OCI-LY1 (cell line): ENCODE measurements at regions not wholly inside any gene's neighbourhood (a gene's known extent, or its start where the extent isn't known, plus 50 kb on each side); places are given as distances from the start of the nearest gene placed in this dataset.

Experiments
- H2AFZ ChIP-seq: fragments of 200-600 bp; sonication (generic), shearing (Covaris generic); 2 replicates; pipeline ENCODE4 v1.6.0; 2014; ENCODE audit warnings: antibody characterized with exemption, mild to moderate bottlenecking, low read length
- H3F3A ChIP-seq: fragments of 200-600 bp; sonication (generic), shearing (Covaris generic); 2 replicates; pipeline ENCODE4 v1.6.0; 2014; ENCODE audit warnings: mild to moderate bottlenecking, antibody characterized with exemption, low read length, moderate library complexity; ENCODE audit not compliant: insufficient read depth
- H3K27ac ChIP-seq: fragments of 200-600 bp; sonication (generic); 2 replicates; pipeline ENCODE4 v1.5.1; 2014; ENCODE audit warnings: low read length, mixed run types, mild to moderate bottlenecking, low read depth; ENCODE audit not compliant: poor library complexity, severe bottlenecking
- H3K27me3 ChIP-seq: fragments of 200-600 bp; sonication (generic); 2 replicates; pipeline ENCODE4 v1.6.0; 2014; ENCODE audit warnings: antibody characterized with exemption, mild to moderate bottlenecking, low read length, moderate library complexity; ENCODE audit not compliant: insufficient read depth
- H3K36me3 ChIP-seq: fragments of 200-600 bp; sonication (generic); 2 replicates; pipeline ENCODE4 v1.6.1; 2014; ENCODE audit warnings: mild to moderate bottlenecking, antibody characterized with exemption, low read length, moderate library complexity, mixed read lengths; ENCODE audit not compliant: insufficient read depth
- H3K4me1 ChIP-seq: fragments of 200-600 bp; sonication (generic); 2 replicates; pipeline ENCODE4 v1.5.1; 2014; ENCODE audit warnings: mild to moderate bottlenecking, low read length, moderate library complexity; ENCODE audit not compliant: insufficient read depth, severe bottlenecking
- H3K4me2 ChIP-seq: fragments of 200-600 bp; sonication (generic), shearing (Covaris generic); 2 replicates; pipeline ENCODE4 v1.6.1; 2014; ENCODE audit warnings: low read length
- H3K4me3 ChIP-seq: fragments of 200-600 bp; sonication (generic); 2 replicates; pipeline ENCODE4 v1.5.1; 2014; ENCODE audit warnings: low read length, low read depth, mild to moderate bottlenecking, mixed read lengths; ENCODE audit not compliant: poor library complexity, severe bottlenecking
- H3K79me2 ChIP-seq: fragments of 200-600 bp; shearing (Covaris generic); 2 replicates; pipeline ENCODE4 v1.6.1; 2016; ENCODE audit warnings: mixed run types, low read length, mixed read lengths; ENCODE audit not compliant: insufficient read depth
- H3K9ac ChIP-seq: fragments of 200-600 bp; sonication (generic), shearing (Covaris generic); 2 replicates; pipeline ENCODE4 v1.6.1; 2014; ENCODE audit warnings: mild to moderate bottlenecking, low read length, mixed read lengths
- H3K9me2 ChIP-seq: fragments of 200-600 bp; sonication (generic), shearing (Covaris generic); 2 replicates; pipeline ENCODE4 v1.6.1; 2014; ENCODE audit warnings: low read depth, mild to moderate bottlenecking, low read length, mixed read lengths
- H3K9me3 ChIP-seq: fragments of 200-600 bp; shearing (Covaris generic); 2 replicates; pipeline ENCODE4 v1.6.1; 2014; ENCODE audit warnings: low read length, mixed read lengths
- H4K20me1 ChIP-seq: fragments of 200-600 bp; sonication (generic), shearing (Covaris generic); 2 replicates; pipeline ENCODE4 v1.6.0; 2016; ENCODE audit warnings: mild to moderate bottlenecking, low read length; ENCODE audit not compliant: insufficient read depth
- CTCF ChIP-seq: fragments of 200-600 bp; sonication (generic), shearing (Covaris generic); IDR thresholded peaks from 2 replicates; pipeline ENCODE4 v1.5.1; 2017; ENCODE audit warnings: mild to moderate bottlenecking, antibody characterized with exemption, low read length, moderate library complexity, mixed read lengths
- EZH2 ChIP-seq: fragments of 200-600 bp; sonication (generic), shearing (Covaris generic); IDR thresholded peaks from 2 replicates; pipeline ENCODE4 v1.8.0; 2017; ENCODE audit warnings: borderline replicate concordance, mixed run types, mild to moderate bottlenecking, antibody characterized with exemption, low read length, moderate library complexity, mixed read lengths

GRCh38 chr14:106208794-106209193 is 682.4 kb downstream of the TMEM121 start:
- Histone ChIP-seq H3K36me3 (no peaks in the 10 kb centered on the region), H3K27ac (no peak overlapping the region), H2AFZ (no peak overlapping the region), H3K4me3 (no peak overlapping the region), H3K4me2 (no peak overlapping the region), H4K20me1 (no peaks in the 10 kb centered on the region), H3K27me3 (no peaks in the 10 kb centered on the region), H3K9me3 (no peaks in the 10 kb centered on the region), H3K9ac (no peak overlapping the region), H3K9me2 (no peaks in the 10 kb centered on the region), H3K79me2 (no peaks in the 10 kb centered on the region), H3K4me1 (no peaks in the 10 kb centered on the region), H3F3A (no peaks in the 10 kb centered on the region)
- TF ChIP-seq EZH2: no peak

GRCh38 chr14:106209755-106210154 is 683.4 kb downstream of the TMEM121 start:
- H2AFZ ChIP-seq: no peak overlapping the region
- H3K9ac ChIP-seq: no peak overlapping the region
- H3K9me3 ChIP-seq: no peaks in the 10 kb centered on the region
- no peaks in the 10 kb centered on the region for H4K20me1 ChIP-seq
- TF ChIP-seq EZH2 (no peak), CTCF (no peak)
- no peaks in the 10 kb centered on the region for H3K36me3 ChIP-seq
- no peaks in the 10 kb centered on the region for H3K4me1 ChIP-seq
- H3K27me3 ChIP-seq: no peaks in the 10 kb centered on the region
- H3K4me3 ChIP-seq: no peak overlapping the region
- H3F3A ChIP-seq: no peaks in the 10 kb centered on the region
- H3K4me2 ChIP-seq: no peak overlapping the region
- no peak overlapping the region for H3K27ac ChIP-seq
- no peaks in the 10 kb centered on the region for H3K9me2 ChIP-seq
- H3K79me2 ChIP-seq: no peaks in the 10 kb centered on the region

GRCh38 chr14:106210650-106211049 is 684.3 kb downstream of the TMEM121 start:
- no peaks in the 10 kb centered on the region for H3K36me3 ChIP-seq
- H3K9me2 ChIP-seq: no peaks in the 10 kb centered on the region
- H4K20me1 ChIP-seq: no peaks in the 10 kb centered on the region
- no peaks in the 10 kb centered on the region for H3K9me3 ChIP-seq
- H3K9ac ChIP-seq: no peak overlapping the region
- H3F3A ChIP-seq: no peaks in the 10 kb centered on the region
- H3K4me1 ChIP-seq: no peaks in the 10 kb centered on the region
- H3K27ac ChIP-seq: no peak overlapping the region
- no peak overlapping the region for H2AFZ ChIP-seq
- H3K4me3 ChIP-seq: no peak overlapping the region
- no peak overlapping the region for H3K4me2 ChIP-seq
- H3K27me3 ChIP-seq: no peaks in the 10 kb centered on the region
- no peaks in the 10 kb centered on the region for H3K79me2 ChIP-seq
- TF ChIP-seq CTCF (0 out of 2 replicates have a peak, but pooled peaks have one; percentile 12), EZH2 (no peak)

GRCh38 chr14:106211334-106211900 is 685.0 kb downstream of the TMEM121 start:
- TF ChIP-seq CTCF: no peak
- no peak for TF ChIP-seq EZH2
- H3K79me2 ChIP-seq: no peaks in the 10 kb centered on the region
- no peaks in the 10 kb centered on the region for H3F3A ChIP-seq
- no peak overlapping the region for H3K27ac ChIP-seq
- H3K9me2 ChIP-seq: no peaks in the 10 kb centered on the region
- H3K27me3 ChIP-seq: no peaks in the 10 kb centered on the region
- H3K4me1 ChIP-seq: no peaks in the 10 kb centered on the region
- no peak overlapping the region for H2AFZ ChIP-seq
- no peak overlapping the region for H3K4me3 ChIP-seq
- H3K4me2 ChIP-seq: no peak overlapping the region
- H4K20me1 ChIP-seq: no peaks in the 10 kb centered on the region
- H3K9me3 ChIP-seq: no peaks in the 10 kb centered on the region
- no peak overlapping the region for H3K9ac ChIP-seq
- no peaks in the 10 kb centered on the region for H3K36me3 ChIP-seq
